Stimulated activated effector memory CD8-positive, alpha-beta T cell treated with anti-CD3 and anti-CD28 coated beads, Interleukin-12 subunit alpha, Interleukin-12 subunit beta, amount 100 ng/mL, for 72 hours (primary cell): ENCODE measurements at regions not wholly inside any gene's neighbourhood (a gene's known extent, or its start where the extent isn't known, plus 50 kb on each side); places are given as distances from the start of the nearest gene placed in this dataset.

Experiments
- ATAC-seq: fragments of 150-1000 bp; cut with Tn5 transposase; 2 replicates; pipeline ENCODE4 v1.10.0; 2021
- DNase-seq, 2 donors: peaks; one replicate each; pipeline ENCODE4 v3.0.0; 2021 to 2022; ENCODE audit warnings: low spot score in 2 of 2
- H3K27ac Mint-ChIP-seq: one replicate; pipeline ENCODE4 v1.8.0; 2022; ENCODE audit warnings: mild to moderate bottlenecking, mixed read lengths
- H3K36me3 Mint-ChIP-seq: one replicate; pipeline ENCODE4 v1.8.0; 2022; ENCODE audit warnings: mild to moderate bottlenecking, mixed read lengths
- H3K4me1 Mint-ChIP-seq: one replicate; pipeline ENCODE4 v1.8.0; 2022; ENCODE audit warnings: mixed read lengths
- H3K4me3 Mint-ChIP-seq: one replicate; pipeline ENCODE4 v1.8.0; 2022; ENCODE audit warnings: mild to moderate bottlenecking, mixed read lengths
- H3K9me3 Mint-ChIP-seq: one replicate; pipeline ENCODE4 v1.8.0; 2022; ENCODE audit warnings: mixed read lengths

- Mint-ChIP-seq H3K9me3 (no peaks in the 10 kb centered on the region), H3K36me3 (no peaks in the 10 kb centered on the region), H3K4me1 (no peaks in the 10 kb centered on the region), H3K27ac (no peak overlapping the region), H3K4me3 (no peak overlapping the region)
- no peak for ATAC-seq
- DNase-seq: no peak
These were observed 134.1 kb downstream of the OLFM1 start for GRCh38 chr9:135221576-135221950.

GRCh38 chr9:135221951-135222631 lies 134.6 kb downstream of the OLFM1 start:
- no peak overlapping the region for H3K27ac Mint-ChIP-seq
- H3K4me1 Mint-ChIP-seq: no peaks in the 10 kb centered on the region
- H3K36me3 Mint-ChIP-seq: no peaks in the 10 kb centered on the region
- ATAC-seq (no peak), DNase-seq (no peak)
- no peaks in the 10 kb centered on the region for H3K9me3 Mint-ChIP-seq
- H3K4me3 Mint-ChIP-seq: no peak overlapping the region

- DNase-seq: no peak
- H3K4me1 Mint-ChIP-seq: no peaks in the 10 kb centered on the region
- no peak for ATAC-seq
- no peaks in the 10 kb centered on the region for H3K9me3 Mint-ChIP-seq
- H3K4me3 Mint-ChIP-seq: no peak overlapping the region
- no peak overlapping the region for H3K27ac Mint-ChIP-seq
- no peaks in the 10 kb centered on the region for H3K36me3 Mint-ChIP-seq
These were observed 135.7 kb downstream of the OLFM1 start for GRCh38 chr9:135222881-135223760.

GRCh38 chr9:135223831-135224230 lies 136.4 kb downstream of the OLFM1 start:
- no peaks in the 10 kb centered on the region for H3K9me3 Mint-ChIP-seq
- no peak overlapping the region for H3K4me3 Mint-ChIP-seq
- no peaks in the 10 kb centered on the region for H3K36me3 Mint-ChIP-seq
- DNase-seq (no peak), ATAC-seq (no peak)
- H3K4me1 Mint-ChIP-seq: no peaks in the 10 kb centered on the region
- no peak overlapping the region for H3K27ac Mint-ChIP-seq

GRCh38 chr9:135224286-135224877 lies 136.9 kb downstream of the OLFM1 start:
- Mint-ChIP-seq H3K4me1 (no peaks in the 10 kb centered on the region), H3K36me3 (no peaks in the 10 kb centered on the region), H3K9me3 (no peaks in the 10 kb centered on the region), H3K27ac (no peak overlapping the region), H3K4me3 (no peak overlapping the region)
- no peak for ATAC-seq
- DNase-seq: no peak

- no peaks in the 10 kb centered on the region for H3K4me1 Mint-ChIP-seq
- ATAC-seq: no peak
These were observed 137.6 kb downstream of the OLFM1 start for GRCh38 chr9:135224921-135225541.

GRCh38 chr9:135225619-135226228 lies 138.3 kb downstream of the OLFM1 start:
- ATAC-seq: no peak
- no peak overlapping the region for H3K27ac Mint-ChIP-seq
- no peaks in the 10 kb centered on the region for H3K9me3 Mint-ChIP-seq
- no peak for DNase-seq
- peaks cover 5% of the 10 kb centered on the region for H3K36me3 Mint-ChIP-seq
- no peaks in the 10 kb centered on the region for H3K4me1 Mint-ChIP-seq
- H3K4me3 Mint-ChIP-seq: no peak overlapping the region

More at GRCh38 chr9:135224921-135225541, 137.6 kb downstream of the OLFM1 start:
- Mint-ChIP-seq H3K9me3 (no peaks in the 10 kb centered on the region), H3K36me3 (peaks cover 4% of the 10 kb centered on the region), H3K27ac (no peak overlapping the region), H3K4me3 (no peak overlapping the region)
- no peak for DNase-seq

- no peaks in the 10 kb centered on the region for H3K4me1 Mint-ChIP-seq
- H3K36me3 Mint-ChIP-seq: peaks cover 5% of the 10 kb centered on the region
- no peak overlapping the region for H3K27ac Mint-ChIP-seq
- no peak for DNase-seq
- no peaks in the 10 kb centered on the region for H3K9me3 Mint-ChIP-seq
- ATAC-seq: no peak
- no peak overlapping the region for H3K4me3 Mint-ChIP-seq
These were observed 139.0 kb downstream of the OLFM1 start for GRCh38 chr9:135226369-135227050.

- no peak overlapping the region for H3K27ac Mint-ChIP-seq
- no peak for ATAC-seq
These were observed 140.3 kb downstream of the OLFM1 start for GRCh38 chr9:135227641-135228251.

GRCh38 chr9:135228345-135228982 lies 141.0 kb downstream of the OLFM1 start:
- DNase-seq (no peak), ATAC-seq (no peak)
- H3K9me3 Mint-ChIP-seq: peaks cover 3% of the 10 kb centered on the region
- no peak overlapping the region for H3K4me3 Mint-ChIP-seq
- H3K27ac Mint-ChIP-seq: no peak overlapping the region
- peaks cover 5% of the 10 kb centered on the region for H3K36me3 Mint-ChIP-seq
- no peaks in the 10 kb centered on the region for H3K4me1 Mint-ChIP-seq

More at GRCh38 chr9:135227641-135228251, 140.3 kb downstream of the OLFM1 start:
- Mint-ChIP-seq H3K4me3 (no peak overlapping the region), H3K36me3 (peaks cover 5% of the 10 kb centered on the region), H3K9me3 (no peaks in the 10 kb centered on the region), H3K4me1 (no peaks in the 10 kb centered on the region)
- no peak for DNase-seq

- no peaks in the 10 kb centered on the region for H3K4me1 Mint-ChIP-seq
- DNase-seq (no peak), ATAC-seq (no peak)
- no peak overlapping the region for H3K4me3 Mint-ChIP-seq
- no peak overlapping the region for H3K27ac Mint-ChIP-seq
- peaks cover 6% of the 10 kb centered on the region for H3K9me3 Mint-ChIP-seq
- H3K36me3 Mint-ChIP-seq: peaks cover 5% of the 10 kb centered on the region
These were observed 141.6 kb downstream of the OLFM1 start for GRCh38 chr9:135228983-135229625.

GRCh38 chr9:135229701-135230385 lies 142.4 kb downstream of the OLFM1 start:
- Mint-ChIP-seq H3K36me3 (peaks cover 5% of the 10 kb centered on the region), H3K9me3 (peaks cover 8% of the 10 kb centered on the region), H3K4me3 (no peak overlapping the region), H3K4me1 (no peaks in the 10 kb centered on the region), H3K27ac (no peak overlapping the region)
- DNase-seq (no peak), ATAC-seq (no peak)

- no peak overlapping the region for H3K27ac Mint-ChIP-seq
- H3K36me3 Mint-ChIP-seq: peaks cover 5% of the 10 kb centered on the region
- DNase-seq (no peak), ATAC-seq (no peak)
- no peaks in the 10 kb centered on the region for H3K4me1 Mint-ChIP-seq
- no peak overlapping the region for H3K4me3 Mint-ChIP-seq
- peaks cover 11% of the 10 kb centered on the region for H3K9me3 Mint-ChIP-seq
These were observed 142.9 kb downstream of the OLFM1 start for GRCh38 chr9:135230386-135230765.
